Stimulated activated CD8-positive, alpha-beta memory T cell treated with anti-CD3 and anti-CD28 coated beads, Interleukin-7, amount 100 ng/mL, for 1 hour (primary cell): ENCODE measurements at regions not wholly inside any gene's neighbourhood (a gene's known extent, or its start where the extent isn't known, plus 50 kb on each side); places are given as distances from the start of the nearest gene placed in this dataset.

Experiments used
- DNase-seq, 2 donors: peaks; one replicate each; pipeline ENCODE4 v3.0.0-alpha.2; 2020; ENCODE audit warnings: low read depth in 2 of 2

DNA sequence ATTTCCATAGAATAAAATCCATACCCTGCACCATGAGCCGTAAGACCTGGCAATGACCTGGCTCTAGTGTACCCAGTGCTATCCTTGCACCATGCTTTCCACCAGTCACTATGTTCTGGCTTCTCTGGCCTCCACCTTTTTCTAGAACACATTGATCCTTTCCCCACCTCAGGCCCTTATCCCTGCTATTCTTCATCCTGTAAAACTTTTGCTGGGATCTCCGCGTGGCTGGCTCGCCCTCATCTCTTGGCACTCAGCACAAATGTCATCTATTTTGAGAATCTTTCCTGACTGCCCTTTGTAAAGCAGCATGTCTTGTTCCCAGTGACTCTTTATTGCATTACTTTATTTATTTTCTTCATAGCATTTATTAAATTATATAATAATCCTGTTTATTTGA is 169.8 kb upstream of the B3GALT2 start:
- DNase-seq, result no peak

DNA sequence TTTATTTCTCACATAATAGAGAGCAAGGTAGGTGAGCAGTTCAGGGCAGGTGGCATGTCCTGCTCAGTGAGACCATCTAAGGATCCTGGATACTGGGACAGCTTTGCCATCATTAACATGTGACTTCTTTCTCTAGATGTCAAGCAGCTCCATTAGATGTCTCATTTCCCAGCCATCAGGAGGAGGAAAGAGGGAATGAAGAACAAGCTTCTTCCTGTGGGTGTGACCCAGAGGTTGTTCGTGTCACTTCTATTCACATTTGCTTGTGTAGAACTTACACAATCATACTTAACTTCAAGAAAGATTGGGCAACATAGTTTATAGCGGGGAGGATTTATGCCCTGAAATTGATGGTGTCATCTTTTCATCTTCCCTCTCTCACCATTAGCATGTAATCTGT is 169.2 kb upstream of the B3GALT2 start:
- DNase-seq, result no peak

DNA sequence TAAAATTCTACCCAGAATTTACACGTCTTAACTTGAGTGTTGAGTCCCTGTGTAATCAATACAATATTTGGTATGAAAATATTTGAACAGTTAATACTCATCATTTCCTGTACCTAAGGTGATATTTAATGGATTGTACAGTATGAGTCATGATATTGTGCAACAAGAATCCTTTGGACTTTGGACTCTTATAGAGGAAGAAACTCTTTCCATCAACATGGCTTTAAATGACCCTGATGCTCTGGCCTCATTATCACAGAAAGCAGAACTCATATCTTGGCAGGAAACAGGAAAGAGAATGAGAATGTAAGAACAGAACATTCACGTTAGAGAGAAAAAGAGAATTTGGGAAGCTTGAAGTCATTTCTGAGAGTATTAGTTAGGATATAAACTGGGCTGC is 168.8 kb upstream of the B3GALT2 start:
- DNase-seq, result no peak

DNA sequence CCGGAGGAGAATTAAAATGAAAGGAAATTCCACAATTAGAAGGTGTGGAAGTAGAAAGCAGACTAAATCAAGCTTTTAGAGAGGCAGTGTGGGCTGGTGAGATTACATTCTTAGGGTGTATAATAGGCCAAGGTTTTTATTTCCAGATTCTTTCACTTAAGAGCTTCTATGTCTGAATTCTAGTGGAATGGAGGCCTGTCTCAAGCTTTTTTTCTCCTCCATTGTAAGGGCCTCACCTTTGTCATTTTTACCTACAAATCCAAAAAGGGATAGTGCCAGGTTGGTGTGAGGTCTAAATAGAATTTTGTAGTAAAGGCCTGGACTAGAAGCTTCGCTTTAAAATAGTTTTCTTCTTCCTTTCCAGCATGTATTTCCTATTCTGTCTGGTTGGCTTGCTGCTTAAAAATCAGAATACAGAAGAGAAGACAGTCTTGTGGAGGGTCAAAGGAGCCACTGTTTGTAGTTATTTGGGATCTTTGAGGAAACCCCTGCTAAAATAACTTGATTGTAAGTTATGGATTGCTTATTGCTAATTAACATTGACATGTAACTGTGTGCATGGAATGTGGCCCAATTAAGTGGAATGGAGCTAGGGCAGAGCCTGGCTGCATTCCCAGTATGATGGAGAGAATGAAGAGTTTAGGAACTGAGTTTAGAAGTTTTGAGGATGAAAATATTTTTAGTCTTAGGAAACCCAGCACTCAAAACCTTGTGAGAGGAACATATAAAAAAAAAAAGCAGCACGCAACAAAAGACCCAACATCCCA is 162.5 kb upstream of the B3GALT2 start:
- no peak for DNase-seq

GRCh38 chr1:193348091-193348768 is 161.8 kb upstream of the B3GALT2 start:
- DNase-seq, result no peak

- DNase-seq, result no peak
Observed at GRCh38 chr1:193346085-193346484, 159.7 kb upstream of the B3GALT2 start.

DNA sequence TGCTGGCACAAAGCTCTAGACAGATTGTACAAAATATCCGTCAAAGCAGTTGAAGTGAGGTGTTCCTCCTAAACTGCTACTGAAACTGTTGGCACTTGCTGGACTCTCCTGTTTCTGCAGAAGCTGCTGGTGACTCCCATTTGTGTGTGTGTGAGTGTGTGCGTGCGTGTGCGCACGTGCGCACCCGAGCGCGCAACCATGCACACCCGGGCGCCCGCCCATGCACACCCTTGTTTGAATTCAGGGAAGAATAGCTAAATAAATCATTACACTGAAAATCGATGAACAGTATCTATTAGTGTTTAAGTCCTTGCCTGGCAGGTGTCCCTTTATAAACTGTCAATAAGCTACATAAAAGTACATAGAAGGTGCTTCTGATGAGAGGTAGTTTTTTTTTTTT is 156.4 kb upstream of the B3GALT2 start:
- DNase-seq, result no peak

DNA sequence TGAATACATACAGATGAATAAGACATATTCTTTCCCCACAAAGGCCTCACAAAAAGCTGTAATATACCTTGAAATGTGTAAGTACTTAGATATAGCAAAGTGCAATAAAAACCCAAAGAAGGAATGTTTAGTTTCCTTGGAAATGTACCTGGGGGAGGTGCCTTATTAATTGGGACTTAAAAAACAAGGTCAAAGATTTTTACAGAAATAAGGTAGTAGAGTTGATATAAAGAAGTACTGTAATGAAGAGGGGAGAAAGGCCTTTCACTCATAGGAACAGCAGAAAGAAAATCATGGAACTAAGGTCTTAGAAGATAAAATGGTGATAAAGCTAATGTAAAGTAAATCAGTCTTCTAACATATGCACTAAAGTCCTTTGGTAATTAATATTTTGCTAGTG is 153.9 kb upstream of the B3GALT2 start:
- DNase-seq, result no peak

- DNase-seq, result no peak
Observed at GRCh38 chr1:193339401-193339800, 153.0 kb upstream of the B3GALT2 start.

DNA sequence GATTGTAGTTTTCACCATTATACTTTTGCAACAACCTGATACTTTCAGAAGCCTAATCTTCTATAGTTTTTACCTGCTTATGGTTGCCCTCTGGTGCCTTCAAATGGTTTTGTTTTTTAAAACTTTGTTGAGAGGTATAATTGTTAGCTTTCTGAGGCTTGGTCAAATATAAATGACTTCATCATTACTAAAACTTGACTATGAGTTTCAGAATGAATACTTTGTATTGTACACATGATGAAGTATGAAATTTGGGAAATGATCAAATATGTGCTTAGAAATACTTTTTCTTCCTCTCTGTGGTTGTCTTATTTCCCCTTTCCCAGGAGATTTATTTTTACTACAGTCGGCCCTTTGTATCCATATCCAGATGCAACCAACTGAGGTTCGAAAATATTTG is 151.8 kb upstream of the B3GALT2 start:
- no peak for DNase-seq

DNA sequence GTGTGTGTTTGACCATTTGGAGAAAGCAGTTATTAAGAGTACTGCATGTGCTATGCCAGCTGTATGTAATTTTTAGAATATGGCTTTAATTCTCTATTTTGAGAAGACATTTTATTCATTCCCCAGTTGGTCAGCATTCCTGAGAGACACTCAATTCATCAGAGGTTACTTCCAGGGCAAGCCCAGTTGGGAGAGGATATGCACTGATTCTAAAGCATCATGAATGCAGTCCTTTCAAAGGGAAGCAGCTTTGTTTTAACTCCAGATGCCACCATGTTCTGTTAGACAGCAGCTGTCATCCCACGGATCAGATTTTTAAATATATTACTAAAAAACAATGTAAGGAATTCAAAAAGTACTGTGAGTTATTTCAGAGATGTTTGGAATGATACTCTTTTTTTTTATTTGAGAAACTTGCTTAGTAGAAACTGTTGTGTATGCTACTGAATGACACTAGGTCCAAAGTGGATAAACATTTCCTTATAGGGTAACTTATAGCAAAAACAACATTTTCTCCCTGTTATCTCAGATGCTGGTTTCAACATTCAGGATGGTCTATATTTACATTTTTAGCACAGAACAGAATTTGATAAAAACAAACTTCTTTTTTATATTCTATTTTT is 149.5 kb upstream of the B3GALT2 start:
- DNase-seq, result no peak

DNA sequence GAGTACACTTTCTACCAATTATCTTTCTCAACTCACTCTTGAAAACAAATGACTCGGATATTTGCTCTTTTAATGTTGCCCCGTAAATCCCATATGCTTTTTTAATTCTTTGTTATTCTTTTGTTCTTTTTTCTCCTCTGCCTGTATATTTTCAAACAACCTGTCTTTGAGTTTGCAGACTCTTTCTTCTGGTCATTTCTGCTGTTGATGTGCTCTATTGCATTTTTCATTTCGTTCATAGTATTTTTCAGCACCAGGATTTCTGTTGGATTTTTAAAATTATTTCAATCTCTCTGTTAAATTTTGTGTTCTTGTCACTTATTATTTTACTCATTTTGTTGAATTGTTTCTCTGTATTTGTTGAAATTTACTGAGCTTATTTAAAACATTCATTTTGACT is 146.8 kb upstream of the B3GALT2 start:
- DNase-seq, result no peak

GRCh38 chr1:193326296-193326695 is 139.9 kb upstream of the B3GALT2 start:
- no peak for DNase-seq

GRCh38 chr1:193325771-193326170 is 139.4 kb upstream of the B3GALT2 start:
- DNase-seq, result no peak

DNA sequence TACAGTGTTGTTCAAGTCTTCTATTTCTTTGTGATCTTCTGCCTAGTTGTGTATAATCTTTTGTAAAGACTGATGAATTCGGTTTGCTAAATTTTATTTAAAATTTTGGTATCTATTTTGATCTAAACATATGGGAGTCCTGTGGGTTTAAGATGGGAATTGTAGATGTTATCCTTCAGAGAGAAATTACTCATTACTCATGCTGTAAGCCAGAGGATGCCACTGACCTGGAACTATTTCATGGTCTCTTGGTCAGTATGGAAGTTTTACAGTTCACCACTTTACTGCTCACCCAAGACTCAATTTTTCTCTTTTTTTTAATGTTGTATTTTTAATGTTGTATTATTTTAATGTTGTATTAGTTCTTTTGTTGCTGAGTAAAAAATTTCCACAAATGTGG is 138.6 kb upstream of the B3GALT2 start:
- no peak for DNase-seq

DNA sequence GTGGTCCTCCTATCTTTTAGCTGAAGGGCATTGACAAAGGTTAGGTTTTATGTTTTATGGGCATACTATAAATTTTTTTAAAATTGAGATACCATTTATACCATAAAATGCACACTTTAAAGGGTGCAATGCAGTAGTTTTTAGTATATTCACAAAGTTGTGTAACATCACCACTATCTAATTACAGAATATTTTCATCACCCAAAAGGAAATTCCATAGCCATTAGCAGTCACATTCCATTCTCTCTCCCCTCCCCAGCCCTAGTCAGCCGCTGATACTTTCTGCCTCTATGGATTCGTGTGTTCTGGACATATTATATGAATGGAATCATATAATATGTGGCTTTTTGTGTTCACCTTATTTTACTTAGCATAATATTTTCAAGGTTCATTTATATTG is 135.8 kb upstream of the B3GALT2 start:
- DNase-seq, result no peak

DNA sequence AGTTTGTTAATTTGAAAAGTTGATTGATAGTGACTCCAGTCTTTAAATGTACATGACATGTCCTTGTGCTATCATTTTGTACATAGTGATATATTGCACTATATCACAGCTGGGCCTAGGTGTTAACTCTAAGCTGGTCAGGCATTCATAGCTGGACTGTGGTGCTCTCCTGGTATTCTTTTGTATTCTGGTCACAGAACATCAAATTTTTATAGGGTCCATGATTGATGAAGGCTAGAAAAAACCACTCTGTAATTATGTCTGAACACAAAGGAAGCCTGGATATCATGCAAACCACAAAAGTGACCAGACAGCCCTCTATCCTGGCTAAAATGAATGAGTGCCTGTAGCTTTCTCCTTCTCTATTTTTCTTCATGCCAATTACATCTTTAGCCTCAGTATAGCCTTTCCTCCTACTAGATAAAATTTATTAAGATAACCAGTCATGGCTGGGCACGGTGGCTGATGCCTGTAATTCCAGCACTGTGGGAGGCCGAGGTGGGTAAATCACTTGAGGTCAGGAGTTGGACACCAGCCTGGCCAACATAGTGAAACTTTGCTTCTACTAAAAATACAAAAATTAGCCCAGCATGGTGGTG is 134.9 kb upstream of the B3GALT2 start:
- DNase-seq, result no peak

GRCh38 chr1:193320270-193320669 is 133.9 kb upstream of the B3GALT2 start:
- no peak for DNase-seq

DNA sequence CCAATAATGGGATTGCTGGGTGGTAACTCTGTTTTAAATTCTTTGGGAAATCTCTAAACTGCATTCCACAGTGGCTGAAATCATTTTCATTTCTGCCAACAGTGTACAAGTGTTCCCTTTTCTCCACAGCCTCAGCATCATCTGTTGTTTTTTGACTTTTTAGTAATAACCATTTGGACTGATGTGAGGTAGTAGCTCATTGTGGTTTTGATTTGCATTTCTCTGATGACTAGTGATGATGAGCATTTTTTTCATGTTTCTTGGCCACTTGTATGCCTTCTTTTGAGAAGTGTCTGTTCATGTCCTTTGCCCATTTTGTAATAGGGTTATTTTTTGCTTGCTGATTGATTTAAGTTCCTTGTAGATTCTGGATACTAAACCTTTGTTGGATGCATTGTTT is 131.9 kb upstream of the B3GALT2 start:
- DNase-seq, result no peak

- no peak for DNase-seq
Observed at GRCh38 chr1:193313354-193314140, 127.1 kb upstream of the B3GALT2 start.

DNA sequence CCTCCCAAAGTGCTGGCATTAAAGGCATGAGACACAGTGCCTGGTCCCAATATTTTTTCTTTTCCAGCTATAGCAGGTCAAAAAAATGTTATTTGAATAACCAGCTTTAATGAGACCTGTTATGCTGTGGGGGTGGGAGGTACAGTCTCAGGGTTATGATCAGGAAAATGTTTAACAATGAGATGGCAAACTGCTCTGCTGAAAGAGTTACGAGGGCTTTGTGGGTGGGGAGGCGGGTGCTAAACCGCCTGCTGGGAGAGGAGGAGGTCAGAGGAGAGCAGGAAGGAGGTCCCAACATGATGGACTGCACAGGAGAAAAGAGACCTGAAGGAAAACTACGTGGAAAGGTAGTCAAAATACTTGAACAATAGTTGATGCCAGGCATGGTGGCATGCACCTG is 126.0 kb upstream of the B3GALT2 start:
- DNase-seq, result no peak
